ENCODE measurements at regions not wholly inside any gene's neighbourhood (a gene's known extent, or its start where the extent isn't known, plus 50 kb on each side); places are given as distances from the start of the nearest gene placed in this dataset.

DNA sequence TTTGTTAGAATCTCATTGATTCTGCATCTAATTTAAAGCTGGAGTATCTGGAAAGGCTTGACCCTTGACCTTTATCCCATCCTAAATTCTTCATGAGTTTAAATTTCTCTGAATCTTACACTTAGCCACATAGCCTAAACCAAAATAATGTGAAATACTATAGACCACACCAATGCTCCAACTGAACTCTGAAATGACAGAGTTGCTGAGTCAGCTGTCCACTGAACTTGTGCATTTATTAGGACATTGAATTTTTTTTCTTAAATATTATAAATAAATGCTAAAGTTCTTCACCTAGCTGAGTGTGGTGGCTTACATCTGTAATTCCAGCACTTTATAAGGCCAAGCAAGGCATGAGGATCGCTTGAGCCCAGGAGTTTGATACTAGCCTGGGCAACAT lies 390.9 kb upstream of the PFKP start:
- no peak for TF ChIP-seq KLF7 (tag by site-specific recombination; IDR thresholded peaks at IDR 0.05; ENCODE audit: borderline replicate concordance)
- TF ChIP-seq, protein P1, sequence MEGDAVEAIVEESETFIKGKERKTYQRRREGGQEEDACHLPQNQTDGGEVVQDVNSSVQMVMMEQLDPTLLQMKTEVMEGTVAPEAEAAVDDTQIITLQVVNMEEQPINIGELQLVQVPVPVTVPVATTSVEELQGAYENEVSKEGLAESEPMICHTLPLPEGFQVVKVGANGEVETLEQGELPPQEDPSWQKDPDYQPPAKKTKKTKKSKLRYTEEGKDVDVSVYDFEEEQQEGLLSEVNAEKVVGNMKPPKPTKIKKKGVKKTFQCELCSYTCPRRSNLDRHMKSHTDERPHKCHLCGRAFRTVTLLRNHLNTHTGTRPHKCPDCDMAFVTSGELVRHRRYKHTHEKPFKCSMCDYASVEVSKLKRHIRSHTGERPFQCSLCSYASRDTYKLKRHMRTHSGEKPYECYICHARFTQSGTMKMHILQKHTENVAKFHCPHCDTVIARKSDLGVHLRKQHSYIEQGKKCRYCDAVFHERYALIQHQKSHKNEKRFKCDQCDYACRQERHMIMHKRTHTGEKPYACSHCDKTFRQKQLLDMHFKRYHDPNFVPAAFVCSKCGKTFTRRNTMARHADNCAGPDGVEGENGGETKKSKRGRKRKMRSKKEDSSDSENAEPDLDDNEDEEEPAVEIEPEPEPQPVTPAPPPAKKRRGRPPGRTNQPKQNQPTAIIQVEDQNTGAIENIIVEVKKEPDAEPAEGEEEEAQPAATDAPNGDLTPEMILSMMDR (tag by site-specific recombination; IDR thresholded peaks at IDR 0.05) = no peak
- TF ChIP-seq, protein P2, sequence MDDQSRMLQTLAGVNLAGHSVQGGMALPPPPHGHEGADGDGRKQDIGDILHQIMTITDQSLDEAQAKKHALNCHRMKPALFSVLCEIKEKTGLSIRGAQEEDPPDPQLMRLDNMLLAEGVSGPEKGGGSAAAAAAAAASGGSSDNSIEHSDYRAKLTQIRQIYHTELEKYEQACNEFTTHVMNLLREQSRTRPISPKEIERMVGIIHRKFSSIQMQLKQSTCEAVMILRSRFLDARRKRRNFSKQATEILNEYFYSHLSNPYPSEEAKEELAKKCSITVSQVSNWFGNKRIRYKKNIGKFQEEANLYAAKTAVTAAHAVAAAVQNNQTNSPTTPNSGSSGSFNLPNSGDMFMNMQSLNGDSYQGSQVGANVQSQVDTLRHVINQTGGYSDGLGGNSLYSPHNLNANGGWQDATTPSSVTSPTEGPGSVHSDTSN (CRISPR knock-in tag; IDR thresholded peaks at IDR 0.05) = no peak
